ENCODE measurements at regions not wholly inside any gene's neighbourhood (a gene's known extent, or its start where the extent isn't known, plus 50 kb on each side); places are given as distances from the start of the nearest gene placed in this dataset.
A peak's percentile ranks its signal among the peaks of the same experiment; 100 is the strongest.

DNA sequence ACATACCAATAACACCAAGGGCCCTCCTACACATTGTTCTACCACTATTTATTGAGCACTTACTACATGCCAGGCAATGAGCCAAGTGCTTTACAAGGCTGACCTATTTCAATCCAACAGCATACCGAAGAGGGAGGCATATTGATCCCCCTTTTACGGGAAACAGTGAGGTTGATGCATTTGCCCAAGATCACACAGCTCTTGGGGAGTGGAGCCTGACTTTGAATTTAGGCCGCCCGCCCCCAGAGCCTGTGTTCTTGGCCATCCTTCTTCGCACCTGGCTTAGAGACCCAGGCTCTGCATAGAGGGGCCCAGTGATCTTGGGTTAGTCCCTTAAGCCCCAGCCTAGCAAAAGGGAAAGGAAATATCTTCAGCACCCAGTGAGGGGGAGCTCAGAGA is 158.1 kb upstream of the IER5L start:
- no peaks in the 10 kb centered on the region for H3K36me3 ChIP-seq (ENCODE audit: control insufficient read depth in 2 of 2, insufficient read depth in 1 of 2, low read length in 2 of 2)
- ChIA-PET POLR2A (no interaction called here), CTCF (interaction anchor here (1.3 to 1.4 kb wide), 2 partner anchors 158 to 162 kb away, joined by 4 to 5 read pairs; partner anchors contain the start of gene IER5L)
- TF ChIP-seq ZNF521 (tag by site-specific recombination; IDR thresholded peaks at IDR 0.05) (no peak), ZNF561 (tag by site-specific recombination; IDR thresholded peaks at IDR 0.05; ENCODE audit: borderline replicate concordance) (no peak), ZNF701 (tag by site-specific recombination; IDR thresholded peaks at IDR 0.05) (no peak), ZNF24 (tag by site-specific recombination; IDR thresholded peaks at IDR 0.05) (no peak), ZNF677 (tag by site-specific recombination; IDR thresholded peaks at IDR 0.05) (no peak), KLF10 (tag by site-specific recombination; IDR thresholded peaks at IDR 0.05) (no peak), ZNF530 (tag by site-specific recombination; IDR thresholded peaks at IDR 0.05; ENCODE audit: low read depth) (no peak), ZNF214 (tag by site-specific recombination; IDR thresholded peaks at IDR 0.05; ENCODE audit: borderline replicate concordance) (no peak), ZFHX2 (tag by site-specific recombination; conservative IDR thresholded peaks at IDR 0.05) (peak; percentile 42), ZXDB (tag by site-specific recombination; IDR thresholded peaks at IDR 0.05) (no peak), ZNF324 (tag by site-specific recombination; IDR thresholded peaks at IDR 0.05) (no peak), ZBTB48 (tag by site-specific recombination; IDR thresholded peaks at IDR 0.05) (no peak), ZNF664 (tag by site-specific recombination; IDR thresholded peaks at IDR 0.05) (peak; percentile 96)
- TF ChIP-seq, protein P1, sequence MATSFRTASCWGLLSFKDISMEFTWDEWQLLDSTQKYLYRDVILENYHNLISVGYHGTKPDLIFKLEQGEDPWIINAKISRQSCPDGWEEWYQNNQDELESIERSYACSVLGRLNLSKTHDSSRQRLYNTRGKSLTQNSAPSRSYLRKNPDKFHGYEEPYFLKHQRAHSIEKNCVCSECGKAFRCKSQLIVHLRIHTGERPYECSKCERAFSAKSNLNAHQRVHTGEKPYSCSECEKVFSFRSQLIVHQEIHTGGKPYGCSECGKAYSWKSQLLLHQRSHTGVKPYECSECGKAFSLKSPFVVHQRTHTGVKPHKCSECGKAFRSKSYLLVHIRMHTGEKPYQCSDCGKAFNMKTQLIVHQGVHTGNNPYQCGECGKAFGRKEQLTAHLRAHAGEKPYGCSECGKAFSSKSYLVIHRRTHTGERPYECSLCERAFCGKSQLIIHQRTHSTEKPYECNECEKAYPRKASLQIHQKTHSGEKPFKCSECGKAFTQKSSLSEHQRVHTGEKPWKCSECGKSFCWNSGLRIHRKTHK (tag by site-specific recombination; IDR thresholded peaks at IDR 0.05) = no peak
- TF ChIP-seq, protein P2, sequence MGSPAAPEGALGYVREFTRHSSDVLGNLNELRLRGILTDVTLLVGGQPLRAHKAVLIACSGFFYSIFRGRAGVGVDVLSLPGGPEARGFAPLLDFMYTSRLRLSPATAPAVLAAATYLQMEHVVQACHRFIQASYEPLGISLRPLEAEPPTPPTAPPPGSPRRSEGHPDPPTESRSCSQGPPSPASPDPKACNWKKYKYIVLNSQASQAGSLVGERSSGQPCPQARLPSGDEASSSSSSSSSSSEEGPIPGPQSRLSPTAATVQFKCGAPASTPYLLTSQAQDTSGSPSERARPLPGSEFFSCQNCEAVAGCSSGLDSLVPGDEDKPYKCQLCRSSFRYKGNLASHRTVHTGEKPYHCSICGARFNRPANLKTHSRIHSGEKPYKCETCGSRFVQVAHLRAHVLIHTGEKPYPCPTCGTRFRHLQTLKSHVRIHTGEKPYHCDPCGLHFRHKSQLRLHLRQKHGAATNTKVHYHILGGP (tag by site-specific recombination; IDR thresholded peaks at IDR 0.05) = no peak
- TF ChIP-seq, protein P3, sequence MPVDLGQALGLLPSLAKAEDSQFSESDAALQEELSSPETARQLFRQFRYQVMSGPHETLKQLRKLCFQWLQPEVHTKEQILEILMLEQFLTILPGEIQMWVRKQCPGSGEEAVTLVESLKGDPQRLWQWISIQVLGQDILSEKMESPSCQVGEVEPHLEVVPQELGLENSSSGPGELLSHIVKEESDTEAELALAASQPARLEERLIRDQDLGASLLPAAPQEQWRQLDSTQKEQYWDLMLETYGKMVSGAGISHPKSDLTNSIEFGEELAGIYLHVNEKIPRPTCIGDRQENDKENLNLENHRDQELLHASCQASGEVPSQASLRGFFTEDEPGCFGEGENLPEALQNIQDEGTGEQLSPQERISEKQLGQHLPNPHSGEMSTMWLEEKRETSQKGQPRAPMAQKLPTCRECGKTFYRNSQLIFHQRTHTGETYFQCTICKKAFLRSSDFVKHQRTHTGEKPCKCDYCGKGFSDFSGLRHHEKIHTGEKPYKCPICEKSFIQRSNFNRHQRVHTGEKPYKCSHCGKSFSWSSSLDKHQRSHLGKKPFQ (tag by site-specific recombination; IDR thresholded peaks at IDR 0.05) = no peak
- no peaks in the 10 kb centered on the region; the same call in 1 of the 2 replicates for H3K4me1 ChIP-seq (ENCODE audit: control insufficient read depth, insufficient read depth, low read length)
- no peak overlapping the region for H3K4me3 ChIP-seq (ENCODE audit: low read depth, low read length)
- no peak overlapping the region for H3K27ac ChIP-seq (ENCODE audit: extremely low read depth, low read depth, low read length)
- no peaks in the 10 kb centered on the region for H3K9me3 ChIP-seq (ENCODE audit: control insufficient read depth, insufficient read depth, low read depth, low read length)

DNA sequence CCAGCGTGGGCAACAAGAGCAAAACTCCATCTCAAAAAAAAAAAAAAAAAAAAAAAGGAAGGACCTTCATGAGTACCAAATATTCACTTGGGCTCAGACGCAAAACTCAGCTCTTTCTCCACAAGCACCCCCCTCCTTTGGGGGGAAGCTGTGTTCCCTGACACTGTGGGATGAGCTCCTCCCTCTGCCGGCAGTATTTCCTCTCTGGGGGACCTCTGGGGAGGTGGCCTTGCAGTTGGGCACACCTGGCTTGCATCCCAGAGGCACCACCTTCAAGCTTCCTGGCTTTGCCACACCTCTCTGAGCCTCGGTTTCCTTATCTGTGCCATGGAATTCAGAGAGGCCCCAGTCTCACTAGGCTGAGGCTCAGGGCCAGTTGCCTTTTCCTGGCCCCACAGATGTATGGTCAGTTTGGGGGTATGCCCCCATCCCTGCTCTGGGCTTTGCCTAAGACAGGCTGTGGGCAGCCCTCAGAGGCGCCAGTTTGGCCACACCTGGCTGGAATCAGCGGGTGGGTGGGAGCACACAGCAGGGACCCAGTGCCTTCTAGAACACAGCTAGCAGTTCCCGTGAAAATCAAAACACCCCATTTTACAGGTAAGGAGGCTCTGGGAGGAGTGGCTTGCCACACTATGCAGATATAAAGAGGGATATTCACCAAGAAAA is 157.5 kb upstream of the IER5L start:
- TF ChIP-seq KLF16 (tag by site-specific recombination; IDR thresholded peaks at IDR 0.05) (no peak), ZNF404 (tag by site-specific recombination; IDR thresholded peaks at IDR 0.05) (no peak), OVOL3 (tag by site-specific recombination; IDR thresholded peaks at IDR 0.05) (no peak), ZNF654 (tag by site-specific recombination; IDR thresholded peaks at IDR 0.05; ENCODE audit: low read depth) (no peak), GLIS1 (tag by site-specific recombination; IDR thresholded peaks at IDR 0.05) (peak; percentile 80), ZIC2 (tag by site-specific recombination; IDR thresholded peaks at IDR 0.05) (0 out of 2 replicates have a peak, but pooled peaks have one; percentile 7), YY1 (tag by site-specific recombination; IDR thresholded peaks at IDR 0.05) (no peak), REPIN1 (tag by site-specific recombination; IDR thresholded peaks at IDR 0.05; ENCODE audit: low read depth) (no peak)
- TF ChIP-seq, protein P2 (tag by site-specific recombination; IDR thresholded peaks at IDR 0.05) = no peak
- Histone ChIP-seq H3K4me1 (ENCODE audit: control insufficient read depth, insufficient read depth, low read length) (no peaks in the 10 kb centered on the region; the same call in 1 of the 2 replicates), H3K4me3 (ENCODE audit: low read depth, low read length) (no peak overlapping the region), H3K36me3 (ENCODE audit: control insufficient read depth in 2 of 2, insufficient read depth in 1 of 2, low read length in 2 of 2) (no peaks in the 10 kb centered on the region), H3K27ac (ENCODE audit: extremely low read depth, low read depth, low read length) (no peak overlapping the region), H3K9me3 (ENCODE audit: control insufficient read depth, insufficient read depth, low read depth, low read length) (no peaks in the 10 kb centered on the region)
- POLR2A ChIA-PET = interaction anchor here (0.6 to 2.7 kb wide), 4 partner anchors 65 to 161 kb away, joined by 3 to 21 read pairs (median 4); partner anchors contain the start of gene IER5L
- CTCF ChIA-PET = interaction anchor here (0.7 to 2.6 kb wide), 4 partner anchors 9 to 193 kb away, joined by 3 to 8 read pairs (median 4); partner anchors contain the start of gene IER5L
